Fibroblast of skin of abdomen (primary cell): ENCODE measurements at regions not wholly inside any gene's neighbourhood (a gene's known extent, or its start where the extent isn't known, plus 50 kb on each side); places are given as distances from the start of the nearest gene placed in this dataset.

ENCODE experiments used
- DNase-seq: peaks from one replicate; pipeline ENCODE4 v3.0.0-alpha.2; 2013

DNA sequence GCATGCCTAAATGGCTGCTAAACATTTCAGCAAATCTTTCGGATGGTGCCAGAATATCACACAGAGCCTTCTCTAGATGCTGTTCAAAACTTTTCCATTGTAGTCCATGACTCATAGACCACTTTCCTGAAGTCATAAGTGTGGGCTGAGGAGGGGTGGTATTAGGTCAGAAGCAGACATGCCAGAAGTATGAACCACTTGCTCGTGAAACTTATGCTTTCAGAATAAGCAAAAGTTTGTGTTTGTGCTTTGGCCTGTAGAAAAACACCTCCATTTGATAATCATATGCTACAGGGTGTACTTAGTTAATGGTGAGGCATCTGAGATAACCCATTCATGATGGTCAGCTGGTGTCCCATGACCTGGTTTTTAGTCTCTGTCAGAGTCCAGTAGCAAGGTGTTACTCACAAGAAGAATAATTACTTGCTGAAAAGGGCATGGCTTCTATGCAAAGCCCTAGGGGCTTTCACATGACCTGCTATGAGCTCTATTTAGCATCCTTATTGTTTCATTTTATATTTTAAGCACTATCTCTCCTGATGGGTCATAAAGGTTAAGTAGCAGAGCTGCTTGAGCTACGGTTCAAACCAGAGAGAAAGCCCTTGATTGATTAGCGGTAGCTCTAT, 183.1 kb upstream of the IVNS1ABP start:
- peak; percentile 93 for DNase-seq

DNA sequence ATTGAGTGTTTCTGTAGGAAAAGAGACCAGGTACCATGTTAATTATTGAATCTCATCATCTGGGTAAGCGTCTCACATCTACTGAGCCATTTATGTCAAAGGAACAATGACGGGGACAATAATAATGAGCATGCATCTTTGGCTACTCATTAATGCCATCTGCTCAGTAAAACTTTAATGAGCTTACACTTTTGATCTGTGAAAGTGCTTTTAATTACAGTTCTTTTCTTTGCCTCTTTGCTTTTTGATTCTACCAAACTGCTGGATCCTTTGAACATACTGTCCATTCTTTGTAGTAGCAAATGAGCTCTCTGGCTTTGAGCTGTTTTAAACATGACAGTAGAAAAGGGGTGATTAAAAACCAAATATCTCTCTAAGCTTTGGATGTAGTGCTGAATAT, 181.2 kb upstream of the IVNS1ABP start:
- DNase-seq, result no peak

DNA sequence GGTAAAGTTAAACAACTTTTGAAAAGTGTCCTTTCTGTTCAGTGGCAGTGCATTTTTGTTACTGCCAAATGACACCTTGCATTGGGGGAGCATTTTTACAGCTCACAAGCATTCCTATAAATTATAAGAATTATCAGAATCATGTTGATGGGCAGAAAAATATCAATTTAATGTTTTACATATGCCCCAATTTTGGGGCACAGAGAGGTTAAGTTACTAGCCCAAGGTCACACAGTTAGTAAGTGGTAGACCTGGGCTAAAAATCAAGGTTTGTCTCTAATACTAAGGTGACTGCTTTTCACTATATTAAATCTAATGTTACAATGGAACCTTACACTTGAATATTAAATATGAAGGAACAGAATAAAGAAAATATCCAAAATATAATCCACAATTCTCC, 180.1 kb upstream of the IVNS1ABP start:
- DNase-seq, result no peak

DNA sequence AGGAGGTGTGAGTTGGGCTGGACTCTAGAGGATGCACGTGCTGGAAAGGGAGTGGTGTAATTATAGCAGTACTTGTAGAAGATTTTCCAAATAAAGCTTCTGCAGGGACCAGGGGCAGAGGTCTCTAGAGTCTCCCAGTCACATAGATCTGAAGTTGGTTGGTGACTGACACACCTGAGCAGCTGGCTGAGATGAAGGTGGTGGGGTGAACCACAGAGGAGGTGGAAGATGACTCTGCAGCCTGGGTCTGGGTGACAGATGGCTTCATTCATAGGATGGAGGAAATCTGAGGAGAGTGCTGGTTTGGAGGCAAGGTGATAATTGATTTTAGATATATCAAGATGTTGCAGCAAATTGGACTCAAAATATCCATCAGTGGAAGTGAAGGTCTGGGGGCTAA, 178.9 kb upstream of the IVNS1ABP start:
- DNase-seq, result no peak

DNA sequence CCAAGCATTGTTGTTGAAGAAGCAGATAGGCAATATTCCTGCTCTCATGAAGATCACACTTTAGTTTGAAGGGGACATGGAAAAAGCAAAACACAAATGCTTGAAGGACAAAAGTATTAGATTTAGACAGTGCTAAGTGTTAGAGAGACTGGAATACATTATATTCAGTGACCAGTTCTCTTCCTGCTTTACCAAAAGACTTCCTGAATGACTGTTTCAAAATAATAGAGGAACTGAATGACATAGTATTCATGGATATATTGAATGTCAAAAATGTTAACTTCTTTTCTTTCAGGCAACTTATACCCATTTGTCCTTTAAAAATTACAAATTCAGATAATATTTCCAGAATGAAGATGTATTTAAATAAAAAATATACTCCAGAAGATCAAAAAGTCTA, 178.0 kb upstream of the IVNS1ABP start:
- DNase-seq, result no peak

DNA sequence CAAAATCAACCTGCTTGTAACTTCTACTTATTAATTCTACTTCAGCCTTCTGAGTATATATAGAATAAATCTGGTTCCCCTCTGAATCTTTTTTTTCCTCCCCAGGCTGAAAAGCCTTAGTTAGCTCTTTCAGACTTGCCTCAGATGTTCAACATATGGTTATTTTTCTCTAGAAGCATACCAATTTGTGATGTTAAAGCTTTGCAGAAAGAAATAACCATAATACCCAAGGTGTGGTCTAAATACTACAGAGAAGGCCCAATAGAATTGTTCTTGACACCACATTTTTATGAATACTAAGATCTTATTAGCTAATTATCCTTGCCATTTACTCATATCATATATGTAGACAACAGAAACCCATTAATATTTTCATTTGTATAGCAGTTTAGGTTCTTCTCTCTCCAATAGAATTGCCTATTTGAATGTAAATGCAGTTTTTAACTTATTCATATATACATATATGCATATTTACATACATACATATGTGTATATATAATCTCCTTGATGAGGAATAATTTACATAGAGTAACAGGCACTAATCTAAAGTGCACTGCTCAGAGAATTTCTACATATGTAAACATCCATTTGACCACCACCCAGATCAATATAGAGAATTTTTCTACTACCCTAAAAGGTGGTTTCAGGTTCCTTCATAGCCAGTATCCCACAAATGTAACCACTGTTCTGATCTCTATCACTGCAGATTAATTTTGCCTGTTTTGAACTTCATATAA, 175.2 kb upstream of the IVNS1ABP start:
- DNase-seq, result no peak

DNA sequence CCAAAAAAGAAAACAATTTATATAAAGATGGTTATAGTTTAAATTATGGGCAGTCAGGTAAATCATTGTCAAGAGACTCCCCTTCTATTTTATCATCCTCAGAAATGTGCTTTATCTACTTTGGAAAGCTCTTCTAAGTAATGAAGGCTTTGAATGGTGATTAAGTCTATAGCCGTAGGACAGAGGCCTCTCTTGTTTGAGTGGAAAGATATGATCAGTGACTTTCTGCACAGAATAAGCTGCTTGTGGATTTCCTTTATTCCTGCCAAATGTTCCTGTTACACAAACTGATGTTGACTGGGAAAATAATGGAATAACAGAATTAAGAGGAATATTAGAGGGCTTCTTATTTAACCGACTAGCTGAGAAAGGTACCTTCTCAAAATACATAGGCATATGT, 174.6 kb upstream of the IVNS1ABP start:
- DNase-seq, result no peak

DNA sequence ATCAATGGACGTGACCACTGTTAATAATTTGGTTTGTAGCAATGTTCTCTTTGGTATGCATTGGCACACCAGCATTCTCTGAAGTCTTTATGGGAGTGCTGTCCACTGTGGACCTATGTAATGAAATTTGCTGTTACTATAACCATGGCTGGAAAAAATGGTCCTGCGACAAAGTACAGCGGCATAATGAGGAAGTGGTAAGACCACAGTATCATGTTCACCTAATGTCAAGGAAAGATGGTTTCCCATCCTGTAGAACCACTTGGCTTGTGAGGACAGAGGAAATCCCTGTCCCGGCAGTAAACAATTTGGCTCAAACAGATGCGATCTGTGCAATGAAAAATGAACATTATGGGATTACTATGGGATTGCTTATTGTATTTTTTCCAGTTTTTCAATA, 173.9 kb upstream of the IVNS1ABP start:
- DNase-seq, result no peak

DNA sequence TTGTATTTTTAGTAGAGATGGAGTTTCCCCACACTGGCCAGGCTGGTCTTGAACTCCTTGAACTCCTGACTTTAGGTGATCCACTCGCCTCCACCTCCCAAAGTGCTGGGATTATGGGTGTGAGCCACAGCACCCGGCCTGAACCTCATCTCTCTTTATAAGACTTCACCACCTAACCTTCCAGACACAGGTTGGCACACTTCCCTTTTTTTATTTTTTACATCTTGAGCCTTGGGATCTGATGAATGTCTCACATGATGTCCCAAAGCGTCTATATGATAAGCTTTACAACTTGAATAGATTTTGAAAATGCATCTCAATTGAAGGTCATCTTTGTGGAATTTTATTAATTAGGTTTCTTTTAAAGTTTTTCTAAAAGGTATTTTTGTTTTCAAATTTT, 172.4 kb upstream of the IVNS1ABP start:
- DNase-seq, result no peak

DNA sequence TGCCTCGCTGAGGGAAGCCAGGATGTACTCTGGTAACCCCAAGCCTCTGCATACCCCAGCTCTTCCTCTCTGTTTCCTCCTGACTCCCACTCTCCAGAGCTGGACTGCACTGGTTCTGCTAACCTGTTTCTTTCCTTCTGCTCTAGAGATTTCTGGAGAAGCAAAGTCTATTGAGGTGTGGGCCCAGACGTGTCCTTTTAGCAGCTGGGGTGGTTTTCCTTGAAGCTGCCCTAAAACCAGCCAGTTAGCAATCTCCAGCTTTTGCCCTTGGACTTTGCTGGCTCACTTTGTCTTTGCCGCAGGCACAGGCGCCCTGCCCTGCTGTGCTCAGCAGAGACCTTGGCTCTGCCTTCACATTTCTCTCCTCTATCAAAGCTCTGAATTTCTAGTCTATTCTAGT, 171.8 kb upstream of the IVNS1ABP start:
- DNase-seq, result no peak

DNA sequence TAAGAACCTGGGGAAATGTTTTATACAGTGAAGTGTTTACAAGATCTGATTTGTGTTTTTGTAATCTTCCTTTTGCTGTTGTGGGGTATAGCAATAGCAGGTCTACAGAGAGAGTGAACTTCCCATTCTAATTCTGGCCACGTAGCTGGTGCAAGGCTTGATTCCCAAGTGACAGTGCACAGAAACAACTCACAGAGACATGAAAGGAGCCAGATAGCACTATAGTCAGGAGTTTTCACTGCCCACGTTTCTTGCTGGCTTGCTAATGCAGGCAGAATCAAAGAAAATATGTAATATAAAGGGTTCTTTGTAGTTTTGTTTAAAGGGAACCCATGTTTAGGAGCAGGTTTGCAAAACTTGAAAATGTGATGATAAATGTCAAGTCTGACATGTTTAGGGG, 170.9 kb upstream of the IVNS1ABP start:
- no peak for DNase-seq

DNA sequence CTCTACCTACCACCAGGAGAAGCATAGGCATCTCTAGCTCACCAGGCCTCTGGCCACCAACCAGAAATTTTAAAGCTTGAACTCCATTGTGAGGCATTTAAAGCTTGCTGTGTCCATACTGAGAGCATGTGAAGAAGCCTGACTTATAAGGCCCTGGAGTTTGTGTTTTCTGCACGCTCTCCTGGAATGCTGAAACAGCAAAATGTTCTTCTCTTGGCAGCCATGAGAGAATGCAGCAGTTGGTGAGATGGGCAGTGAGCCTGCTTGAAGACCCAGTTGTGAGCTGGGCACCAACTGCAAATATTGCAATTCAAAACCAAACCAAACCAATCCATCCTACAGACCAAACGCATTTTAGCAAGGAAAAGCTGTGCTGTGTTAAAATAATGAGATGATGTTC, 170.0 kb upstream of the IVNS1ABP start:
- no peak for DNase-seq

DNA sequence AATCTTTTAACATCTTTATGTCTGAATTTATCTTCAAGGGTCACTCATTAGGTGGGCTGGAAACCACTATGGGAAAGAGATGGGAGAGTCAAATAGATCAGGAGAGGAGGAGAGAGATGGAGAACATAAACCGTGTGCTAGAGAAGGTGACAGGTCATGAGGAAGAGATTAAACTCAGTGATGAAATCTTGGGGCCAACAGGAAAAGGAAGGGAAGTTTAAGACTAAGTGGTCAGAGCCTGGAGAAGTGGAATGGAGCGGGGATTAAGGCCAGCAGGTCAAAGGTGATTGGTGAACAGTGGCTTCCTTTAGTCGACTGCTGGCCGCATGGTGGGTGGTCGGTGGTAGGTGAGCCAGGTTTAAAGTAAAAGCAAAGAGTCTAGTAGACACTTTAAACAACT, 169.3 kb upstream of the IVNS1ABP start:
- DNase-seq, result no peak

DNA sequence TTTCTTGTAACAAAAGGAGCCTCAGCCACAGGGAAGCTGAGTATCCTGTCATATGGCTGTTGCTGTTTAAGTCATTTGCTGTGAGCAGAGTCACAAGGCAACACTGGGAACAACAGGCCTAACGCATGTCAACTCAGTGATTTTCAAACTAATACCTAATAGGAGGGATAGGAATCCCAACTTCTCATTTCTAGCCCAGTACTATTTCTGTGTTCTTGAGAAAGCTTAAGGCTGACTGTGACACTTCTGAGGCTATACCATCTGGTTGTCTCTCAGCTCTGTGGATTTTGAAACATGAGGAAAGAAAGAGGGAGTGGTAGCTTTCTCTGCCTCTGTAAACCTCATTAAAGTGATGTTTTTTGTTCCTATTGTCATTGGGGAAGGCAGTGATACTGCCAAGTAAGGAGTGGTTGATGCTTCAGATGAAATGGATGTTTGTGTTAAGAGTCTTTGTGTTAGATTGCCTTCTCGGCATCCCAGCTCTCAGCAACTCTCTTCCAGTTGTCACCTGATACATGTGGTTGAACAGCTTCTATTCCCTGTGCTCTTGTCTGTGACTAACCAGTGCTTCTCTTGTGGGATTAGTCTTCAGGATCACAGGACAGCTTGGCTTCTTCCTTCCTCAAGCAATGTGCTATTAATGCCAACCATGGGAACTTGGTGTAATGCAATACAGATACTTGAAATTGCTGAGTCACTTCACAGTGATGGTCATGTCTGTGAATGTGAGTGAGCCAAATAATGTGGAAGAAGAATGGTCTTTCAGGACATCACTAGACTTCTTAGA, 166.8 kb upstream of the IVNS1ABP start:
- peak; percentile 97 for DNase-seq

DNA sequence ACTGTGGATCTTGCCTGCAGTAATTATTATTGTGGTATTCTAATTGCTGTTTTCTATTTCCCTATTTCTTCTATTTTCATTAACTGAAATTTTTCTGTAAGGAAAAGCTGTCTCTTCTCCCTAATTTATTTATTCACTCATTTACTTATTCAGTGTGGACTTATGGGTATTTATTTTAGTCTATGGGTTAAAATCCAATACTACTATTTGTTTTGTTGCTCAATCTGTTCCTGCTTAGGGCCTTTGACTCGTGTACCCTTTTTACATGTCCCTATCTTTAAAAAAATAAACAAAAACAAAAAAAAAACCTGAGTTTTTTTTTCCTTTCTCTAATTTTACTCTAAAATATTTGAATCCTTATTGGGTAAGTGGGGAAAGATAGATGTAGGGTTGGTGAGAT, 166.2 kb upstream of the IVNS1ABP start:
- DNase-seq, result no peak

DNA sequence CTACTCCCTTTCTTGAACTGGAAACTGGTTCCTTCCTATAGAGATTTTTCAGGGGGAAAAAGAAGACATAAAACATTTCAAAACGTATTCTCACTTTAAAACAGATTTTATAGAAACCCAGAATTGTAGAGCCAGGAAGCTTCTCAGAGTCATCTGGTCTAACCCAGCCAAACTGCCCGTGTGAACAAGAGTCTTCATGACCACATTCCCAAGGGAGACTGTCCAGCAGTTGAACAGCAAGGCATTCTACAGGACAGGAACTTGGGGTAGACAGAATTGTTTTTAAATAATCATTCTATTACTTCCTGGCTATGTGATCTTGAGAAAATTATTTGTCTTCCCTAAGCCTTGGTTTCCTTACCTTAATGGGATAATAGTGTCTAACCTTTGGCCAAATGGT, 163.5 kb upstream of the IVNS1ABP start:
- DNase-seq, result no peak

DNA sequence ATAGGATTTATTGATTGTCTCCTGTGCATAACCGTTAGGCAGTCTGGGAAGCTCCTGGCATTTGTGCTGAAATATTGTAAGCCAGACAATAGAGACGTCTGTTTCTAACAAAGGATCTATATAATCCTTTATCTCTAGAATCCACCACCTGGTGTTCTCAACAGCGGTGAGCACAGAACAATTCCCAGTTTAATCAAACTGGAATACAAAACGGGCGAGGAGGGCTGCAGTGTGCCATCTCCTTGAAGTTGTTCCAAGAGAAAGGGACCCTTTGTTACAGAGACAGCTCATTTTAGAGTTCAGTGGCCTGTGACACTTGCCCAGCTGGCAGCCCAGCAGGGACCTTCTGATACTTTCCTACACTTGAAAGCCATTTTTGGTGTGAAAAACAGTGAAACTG, 162.8 kb upstream of the IVNS1ABP start:
- no peak for DNase-seq

DNA sequence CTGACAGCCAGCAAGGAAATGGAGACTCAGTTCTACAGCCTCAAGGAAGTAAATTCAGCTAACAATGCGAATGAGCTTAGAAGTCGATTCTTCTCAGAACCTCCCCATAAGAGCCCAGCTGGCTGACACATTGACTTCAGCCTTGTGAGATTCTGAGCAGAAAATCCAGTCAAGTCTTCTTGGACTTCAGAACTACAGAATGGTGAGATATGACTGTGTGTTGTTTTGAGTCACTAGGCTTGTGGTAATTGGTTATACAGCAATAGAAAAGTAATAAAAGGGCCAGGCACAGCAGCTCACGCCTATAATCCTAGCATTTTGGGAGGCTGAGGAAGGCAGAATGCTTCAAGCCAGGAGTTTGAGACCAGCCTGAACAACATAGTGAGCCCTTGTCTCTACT, 161.8 kb upstream of the IVNS1ABP start:
- no peak for DNase-seq

DNA sequence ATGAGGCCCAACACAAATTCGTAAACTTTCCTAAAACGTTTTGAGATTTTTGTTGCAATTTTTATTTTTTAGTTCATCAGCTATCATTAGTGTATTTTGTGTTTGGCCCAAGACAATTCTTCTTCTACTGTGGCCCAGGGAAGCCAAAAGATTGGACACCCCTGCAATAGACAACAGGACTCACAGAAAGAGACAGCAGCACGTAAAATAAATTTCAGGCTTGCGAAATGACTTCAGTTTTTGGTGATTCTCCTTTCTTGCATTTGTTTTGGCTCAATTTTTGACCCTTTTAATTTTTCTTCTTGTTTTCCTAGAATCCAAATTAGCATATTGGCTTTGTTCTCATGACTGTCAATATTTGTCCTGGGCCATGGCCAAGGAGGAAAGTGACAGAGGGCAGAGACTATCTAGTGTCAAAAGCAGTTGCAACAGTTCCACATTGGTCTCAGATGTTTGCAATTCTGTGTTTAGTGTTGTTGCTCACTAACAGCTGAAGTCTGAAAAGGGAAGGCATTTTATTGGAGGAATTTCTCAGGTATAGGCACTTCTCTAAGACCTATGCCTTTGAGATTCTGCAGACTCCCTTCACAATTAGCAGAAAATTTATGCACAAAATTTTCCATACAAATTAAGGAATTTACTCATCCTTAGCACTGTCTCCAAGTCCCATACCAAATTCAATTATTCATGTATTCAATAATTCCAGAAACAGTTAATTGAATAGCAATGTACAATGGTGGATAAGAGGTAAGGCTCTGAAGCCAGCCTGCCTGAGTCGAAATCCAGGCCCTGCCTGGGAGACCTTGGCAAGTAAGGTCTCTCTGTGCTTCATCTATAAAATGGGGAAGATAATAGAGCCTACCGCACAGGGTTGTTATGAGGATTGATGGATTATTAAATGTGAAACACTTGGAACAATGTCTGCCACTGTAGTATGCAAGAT, 160.9 kb upstream of the IVNS1ABP start:
- DNase-seq, result no peak

DNA sequence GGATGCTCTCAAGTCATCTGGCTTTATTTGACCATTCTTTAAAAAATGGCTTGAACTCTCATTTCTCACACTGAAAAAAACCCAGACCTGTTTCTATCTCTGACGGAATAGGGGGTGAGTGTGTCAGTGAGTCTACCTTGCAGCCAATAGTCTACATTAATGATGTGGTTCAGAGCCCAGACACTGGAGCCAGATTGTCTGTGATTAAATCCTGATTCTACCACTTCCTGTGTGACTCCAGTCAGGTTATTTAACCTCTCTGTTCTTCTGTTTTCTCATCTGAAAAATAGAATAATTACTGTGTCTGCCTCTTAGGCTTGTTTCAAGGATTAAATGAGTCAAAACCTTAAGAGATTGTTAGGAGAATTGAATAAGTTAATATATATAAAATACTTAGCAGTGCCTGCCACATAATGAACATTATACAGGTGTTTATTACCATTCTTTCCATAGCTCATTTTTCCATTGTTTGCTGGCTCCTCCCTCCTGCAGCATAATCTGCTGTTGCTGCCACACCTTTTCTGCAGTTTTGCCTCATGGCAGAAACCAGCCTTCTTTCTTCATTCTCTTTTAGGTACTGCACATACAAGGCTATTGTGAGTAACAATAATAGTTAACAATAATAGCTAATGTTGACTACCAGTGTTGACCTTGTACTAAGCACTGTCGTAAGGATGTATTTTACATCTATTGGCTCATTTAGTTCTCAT, 157.6 kb upstream of the IVNS1ABP start:
- no peak for DNase-seq

DNA sequence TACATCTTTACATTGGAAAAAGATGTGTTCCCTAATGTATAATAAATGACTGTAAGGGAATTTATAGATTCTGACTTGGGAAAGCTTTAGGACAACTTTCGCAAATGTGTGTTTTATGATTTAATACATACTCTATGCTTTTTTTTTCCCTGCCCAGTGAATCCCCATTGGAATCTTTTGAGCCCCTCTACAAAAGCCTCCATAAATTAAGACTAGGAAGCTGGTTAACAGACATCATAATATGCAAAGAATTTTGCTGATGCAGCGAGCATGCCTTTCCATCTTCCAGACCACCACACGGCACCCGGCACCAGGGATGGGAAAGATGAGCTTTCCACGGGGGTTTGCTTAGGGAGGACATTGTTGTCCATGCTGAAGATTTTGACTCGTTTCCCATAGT, 156.1 kb upstream of the IVNS1ABP start:
- peak; percentile 82 for DNase-seq

DNA sequence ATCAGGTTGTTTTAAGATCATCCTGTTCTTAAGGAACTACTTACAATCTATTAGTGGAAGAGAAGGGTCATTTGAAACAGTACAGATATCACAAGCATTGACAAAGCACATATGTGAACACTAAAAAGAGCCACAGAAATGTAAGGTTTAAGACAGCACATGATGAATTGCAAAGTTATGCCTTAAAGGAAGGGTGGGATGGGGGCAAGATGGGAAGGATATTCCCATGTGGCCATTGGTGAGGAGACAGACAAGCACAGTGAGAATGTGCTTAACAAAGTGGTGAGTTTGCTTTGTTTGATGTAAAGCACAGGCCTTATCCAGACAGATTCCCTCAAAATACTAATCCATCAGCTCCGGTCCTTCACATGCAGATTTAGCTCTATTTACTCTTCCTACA, 151.6 kb upstream of the IVNS1ABP start:
- peak; percentile 77 for DNase-seq
